HFF-Myc (cell line): ENCODE measurements at regions not wholly inside any gene's neighbourhood (a gene's known extent, or its start where the extent isn't known, plus 50 kb on each side); places are given as distances from the start of the nearest gene placed in this dataset.

Experiments
- DNase-seq: peaks from one replicate; pipeline ENCODE4 v3.0.0-alpha.2; 2011; ENCODE audit warnings: low read depth; ENCODE audit errors: extremely low read depth
- H3K4me3 ChIP-seq: replicated peaks from 2 replicates; pipeline ENCODE4 v1.5.1; 2011; ENCODE audit warnings: low read depth, mild to moderate bottlenecking, control low read depth, low read length
- CTCF ChIP-seq: IDR thresholded peaks from 2 replicates; pipeline ENCODE4 v1.5.1; 2012; ENCODE audit warnings: mild to moderate bottlenecking, low read depth, low read length, control low read depth; ENCODE audit errors: missing control alignments

- DNase-seq: no peak
- TF ChIP-seq CTCF: no peak
- no peak overlapping the region for H3K4me3 ChIP-seq
These were observed 195.5 kb upstream of the C9orf72 start for GRCh38 chr9:27768781-27769180.

GRCh38 chr9:27770541-27770940, 197.3 kb upstream of the C9orf72 start:
- H3K4me3 ChIP-seq: no peak overlapping the region
- no peak for TF ChIP-seq CTCF
- DNase-seq: no peak

- H3K4me3 ChIP-seq: no peak overlapping the region
- no peak for DNase-seq
- TF ChIP-seq CTCF: no peak
These were observed 198.7 kb upstream of the C9orf72 start for GRCh38 chr9:27771803-27772545.

- TF ChIP-seq CTCF: no peak
- no peak overlapping the region for H3K4me3 ChIP-seq
- no peak for DNase-seq
These were observed 211.8 kb upstream of the C9orf72 start for GRCh38 chr9:27784847-27785713.

- TF ChIP-seq CTCF: no peak
- DNase-seq: no peak
- no peak overlapping the region for H3K4me3 ChIP-seq
These were observed 212.4 kb upstream of the C9orf72 start for GRCh38 chr9:27785714-27786100.

GRCh38 chr9:27787891-27788290, 214.6 kb upstream of the C9orf72 start:
- no peak for TF ChIP-seq CTCF
- no peak for DNase-seq
- H3K4me3 ChIP-seq: no peak overlapping the region
